ENCODE measurements at regions not wholly inside any gene's neighbourhood (a gene's known extent, or its start where the extent isn't known, plus 50 kb on each side); places are given as distances from the start of the nearest gene placed in this dataset.

GRCh38 chr4:114225436-114225835 lies 246.0 kb upstream of the ARSJ start:
- TF ChIP-seq POLR2AphosphoS5 (IDR thresholded peaks at IDR 0.05) (no peak), CTCF (IDR thresholded peaks at IDR 0.05) (no peak), POLR2A (IDR thresholded peaks at IDR 0.05) (no peak)
